ENCODE measurements at regions not wholly inside any gene's neighbourhood (a gene's known extent, or its start where the extent isn't known, plus 50 kb on each side); places are given as distances from the start of the nearest gene placed in this dataset.

DNA sequence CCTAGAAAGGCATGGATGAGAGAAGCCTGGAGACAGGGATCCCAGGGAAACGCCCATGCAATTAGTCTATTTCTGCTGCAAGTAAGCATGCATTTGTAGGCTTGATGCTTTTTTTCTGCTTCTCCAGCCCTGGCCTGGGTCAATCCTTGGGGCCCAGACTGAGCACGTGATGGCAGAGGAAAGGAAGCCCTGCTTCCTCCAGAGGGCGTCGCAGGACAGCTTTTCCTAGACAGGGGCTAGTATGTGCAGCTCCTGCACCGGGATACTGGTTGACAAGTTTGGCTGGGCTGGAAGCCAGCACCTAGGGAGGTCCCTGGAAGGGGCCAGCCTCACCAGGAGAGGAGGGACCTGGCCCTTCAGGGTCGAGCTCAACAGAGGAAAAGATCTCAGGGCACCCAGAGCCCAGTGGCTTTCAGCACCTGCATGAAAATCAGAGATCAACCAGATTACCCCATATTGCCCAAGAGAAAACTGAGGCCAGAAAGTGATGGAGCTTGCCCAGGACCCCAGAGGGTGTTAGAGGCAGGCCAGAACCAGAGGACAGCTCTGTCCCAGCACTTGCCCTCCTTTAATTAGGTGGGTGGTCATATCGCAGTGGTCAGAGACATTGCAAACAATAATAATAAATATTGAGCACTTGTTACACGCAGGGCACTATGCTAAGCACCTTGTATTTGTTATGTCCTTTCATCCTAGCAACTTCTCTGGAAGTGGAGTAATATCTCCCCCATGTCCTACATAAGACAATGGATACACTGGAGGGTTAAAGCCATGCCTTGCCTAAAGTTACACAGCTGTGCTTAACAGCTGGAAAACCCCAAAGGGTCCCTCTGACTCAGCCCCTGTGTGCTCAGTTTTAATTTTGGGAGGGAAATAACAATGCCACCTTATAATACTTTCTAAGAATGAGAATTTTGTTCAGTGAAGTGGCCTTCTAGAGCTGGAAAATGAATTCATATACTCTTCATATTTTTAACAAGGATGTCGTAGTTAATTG lies 67.1 kb downstream of the KLF4 start:
- ChIA-PET CTCF (interaction anchor here (0.5 to 5.2 kb wide), 25 partner anchors 13 to 1454 kb away, joined by 3 to 88 read pairs (median 4); no protein-coding TSS in a partner anchor), POLR2A (interaction anchor here (0.5 to 0.6 kb wide), 2 partner anchors 107 to 1156 kb away, joined by 3 to 9 read pairs; no protein-coding TSS in a partner anchor)
- Mint-ChIP-seq H3K4me3 (no peak overlapping the region), H3K27me3 (ENCODE audit: low read depth) (peaks cover 19% of the 10 kb centered on the region), H3K36me3 (no peaks in the 10 kb centered on the region), H3K9me3 (0 out of 2 replicates have a peak, but pooled peaks cover 3% of the 10 kb centered on the region), H3K4me1 (peaks cover 5% of the 10 kb centered on the region), H3K27ac (no peak overlapping the region)
- ATAC-seq (peak; percentile 92), DNase-seq (ENCODE audit: low spot score) (peak; percentile 89)
- TF ChIP-seq NFYB (CRISPR knock-in tag; conservative IDR thresholded peaks at IDR 0.05; ENCODE audit: low read depth) (no peak), ETV6 (CRISPR knock-in tag; IDR thresholded peaks at IDR 0.05) (peak; percentile 73; the same call in 1 of the 2 replicates), CREB1 (CRISPR knock-in tag; IDR thresholded peaks at IDR 0.05) (no peak)
- TF ChIP-seq, protein P1, sequence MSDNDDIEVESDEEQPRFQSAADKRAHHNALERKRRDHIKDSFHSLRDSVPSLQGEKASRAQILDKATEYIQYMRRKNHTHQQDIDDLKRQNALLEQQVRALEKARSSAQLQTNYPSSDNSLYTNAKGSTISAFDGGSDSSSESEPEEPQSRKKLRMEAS (CRISPR knock-in tag; IDR thresholded peaks at IDR 0.05), result peak; percentile 64
- TF ChIP-seq, protein P2, sequence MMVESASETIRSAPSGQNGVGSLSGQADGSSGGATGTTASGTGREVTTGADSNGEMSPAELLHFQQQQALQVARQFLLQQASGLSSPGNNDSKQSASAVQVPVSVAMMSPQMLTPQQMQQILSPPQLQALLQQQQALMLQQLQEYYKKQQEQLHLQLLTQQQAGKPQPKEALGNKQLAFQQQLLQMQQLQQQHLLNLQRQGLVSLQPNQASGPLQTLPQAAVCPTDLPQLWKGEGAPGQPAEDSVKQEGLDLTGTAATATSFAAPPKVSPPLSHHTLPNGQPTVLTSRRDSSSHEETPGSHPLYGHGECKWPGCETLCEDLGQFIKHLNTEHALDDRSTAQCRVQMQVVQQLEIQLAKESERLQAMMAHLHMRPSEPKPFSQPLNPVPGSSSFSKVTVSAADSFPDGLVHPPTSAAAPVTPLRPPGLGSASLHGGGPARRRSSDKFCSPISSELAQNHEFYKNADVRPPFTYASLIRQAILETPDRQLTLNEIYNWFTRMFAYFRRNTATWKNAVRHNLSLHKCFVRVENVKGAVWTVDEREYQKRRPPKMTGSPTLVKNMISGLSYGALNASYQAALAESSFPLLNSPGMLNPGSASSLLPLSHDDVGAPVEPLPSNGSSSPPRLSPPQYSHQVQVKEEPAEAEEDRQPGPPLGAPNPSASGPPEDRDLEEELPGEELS (CRISPR knock-in tag; IDR thresholded peaks at IDR 0.05), result no peak
- TF ChIP-seq, protein P3, sequence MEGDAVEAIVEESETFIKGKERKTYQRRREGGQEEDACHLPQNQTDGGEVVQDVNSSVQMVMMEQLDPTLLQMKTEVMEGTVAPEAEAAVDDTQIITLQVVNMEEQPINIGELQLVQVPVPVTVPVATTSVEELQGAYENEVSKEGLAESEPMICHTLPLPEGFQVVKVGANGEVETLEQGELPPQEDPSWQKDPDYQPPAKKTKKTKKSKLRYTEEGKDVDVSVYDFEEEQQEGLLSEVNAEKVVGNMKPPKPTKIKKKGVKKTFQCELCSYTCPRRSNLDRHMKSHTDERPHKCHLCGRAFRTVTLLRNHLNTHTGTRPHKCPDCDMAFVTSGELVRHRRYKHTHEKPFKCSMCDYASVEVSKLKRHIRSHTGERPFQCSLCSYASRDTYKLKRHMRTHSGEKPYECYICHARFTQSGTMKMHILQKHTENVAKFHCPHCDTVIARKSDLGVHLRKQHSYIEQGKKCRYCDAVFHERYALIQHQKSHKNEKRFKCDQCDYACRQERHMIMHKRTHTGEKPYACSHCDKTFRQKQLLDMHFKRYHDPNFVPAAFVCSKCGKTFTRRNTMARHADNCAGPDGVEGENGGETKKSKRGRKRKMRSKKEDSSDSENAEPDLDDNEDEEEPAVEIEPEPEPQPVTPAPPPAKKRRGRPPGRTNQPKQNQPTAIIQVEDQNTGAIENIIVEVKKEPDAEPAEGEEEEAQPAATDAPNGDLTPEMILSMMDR (IDR thresholded peaks at IDR 0.05), result peak; percentile 65
- TF ChIP-seq, protein P4, sequence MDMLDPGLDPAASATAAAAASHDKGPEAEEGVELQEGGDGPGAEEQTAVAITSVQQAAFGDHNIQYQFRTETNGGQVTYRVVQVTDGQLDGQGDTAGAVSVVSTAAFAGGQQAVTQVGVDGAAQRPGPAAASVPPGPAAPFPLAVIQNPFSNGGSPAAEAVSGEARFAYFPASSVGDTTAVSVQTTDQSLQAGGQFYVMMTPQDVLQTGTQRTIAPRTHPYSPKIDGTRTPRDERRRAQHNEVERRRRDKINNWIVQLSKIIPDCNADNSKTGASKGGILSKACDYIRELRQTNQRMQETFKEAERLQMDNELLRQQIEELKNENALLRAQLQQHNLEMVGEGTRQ (CRISPR knock-in tag; IDR thresholded peaks at IDR 0.05), result peak; percentile 93
- TF ChIP-seq, protein P5, sequence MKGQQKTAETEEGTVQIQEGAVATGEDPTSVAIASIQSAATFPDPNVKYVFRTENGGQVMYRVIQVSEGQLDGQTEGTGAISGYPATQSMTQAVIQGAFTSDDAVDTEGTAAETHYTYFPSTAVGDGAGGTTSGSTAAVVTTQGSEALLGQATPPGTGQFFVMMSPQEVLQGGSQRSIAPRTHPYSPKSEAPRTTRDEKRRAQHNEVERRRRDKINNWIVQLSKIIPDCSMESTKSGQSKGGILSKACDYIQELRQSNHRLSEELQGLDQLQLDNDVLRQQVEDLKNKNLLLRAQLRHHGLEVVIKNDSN (CRISPR knock-in tag; IDR thresholded peaks at IDR 0.05), result peak; percentile 93

DNA sequence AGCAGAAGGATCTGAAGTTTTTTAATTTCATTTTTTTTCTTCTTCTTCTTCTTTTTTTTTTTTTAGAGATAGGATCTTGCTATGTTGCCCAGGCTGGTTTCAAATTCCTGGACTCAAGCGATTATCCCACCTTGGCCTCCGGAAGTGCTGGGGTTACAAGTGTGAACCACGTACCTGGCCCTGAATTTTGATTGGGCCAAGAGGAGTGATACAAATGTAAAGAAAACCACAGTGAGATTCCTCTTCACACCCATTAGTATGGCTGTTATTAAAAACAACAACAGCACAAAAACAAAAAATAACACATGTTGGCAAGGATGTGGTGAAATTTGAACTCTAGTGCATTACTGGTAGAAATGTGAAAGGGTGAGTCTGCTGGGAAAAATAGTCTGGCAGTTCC lies 79.1 kb downstream of the KLF4 start:
- Mint-ChIP-seq H3K27me3 (ENCODE audit: low read depth) (no peaks in the 10 kb centered on the region), H3K9me3 (no peaks in the 10 kb centered on the region), H3K4me3 (no peak overlapping the region), H3K36me3 (no peaks in the 10 kb centered on the region), H3K4me1 (no peaks in the 10 kb centered on the region), H3K27ac (no peak overlapping the region)
- POLR2A ChIA-PET, result no interaction called here
- CTCF ChIA-PET, result no interaction called here
- ATAC-seq, result no peak
- no peak for DNase-seq (ENCODE audit: low spot score)
- TF ChIP-seq ZNF219 (CRISPR knock-in tag; IDR thresholded peaks at IDR 0.05; ENCODE audit: borderline replicate concordance), result no peak
- TF ChIP-seq GTF2I (CRISPR knock-in tag; conservative IDR thresholded peaks at IDR 0.05), result no peak
- TF ChIP-seq FOXK1 (CRISPR knock-in tag; IDR thresholded peaks at IDR 0.05), result no peak
- TF ChIP-seq ZNF416 (CRISPR knock-in tag; IDR thresholded peaks at IDR 0.05), result no peak
- TF ChIP-seq MXD4 (CRISPR knock-in tag; IDR thresholded peaks at IDR 0.05; ENCODE audit: borderline replicate concordance), result no peak
- no peak for TF ChIP-seq HMGA2 (CRISPR knock-in tag; IDR thresholded peaks at IDR 0.05)
- TF ChIP-seq, protein P6, sequence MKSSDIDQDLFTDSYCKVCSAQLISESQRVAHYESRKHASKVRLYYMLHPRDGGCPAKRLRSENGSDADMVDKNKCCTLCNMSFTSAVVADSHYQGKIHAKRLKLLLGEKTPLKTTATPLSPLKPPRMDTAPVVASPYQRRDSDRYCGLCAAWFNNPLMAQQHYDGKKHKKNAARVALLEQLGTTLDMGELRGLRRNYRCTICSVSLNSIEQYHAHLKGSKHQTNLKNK (CRISPR knock-in tag; IDR thresholded peaks at IDR 0.05), result no peak
- TF ChIP-seq, protein P7, sequence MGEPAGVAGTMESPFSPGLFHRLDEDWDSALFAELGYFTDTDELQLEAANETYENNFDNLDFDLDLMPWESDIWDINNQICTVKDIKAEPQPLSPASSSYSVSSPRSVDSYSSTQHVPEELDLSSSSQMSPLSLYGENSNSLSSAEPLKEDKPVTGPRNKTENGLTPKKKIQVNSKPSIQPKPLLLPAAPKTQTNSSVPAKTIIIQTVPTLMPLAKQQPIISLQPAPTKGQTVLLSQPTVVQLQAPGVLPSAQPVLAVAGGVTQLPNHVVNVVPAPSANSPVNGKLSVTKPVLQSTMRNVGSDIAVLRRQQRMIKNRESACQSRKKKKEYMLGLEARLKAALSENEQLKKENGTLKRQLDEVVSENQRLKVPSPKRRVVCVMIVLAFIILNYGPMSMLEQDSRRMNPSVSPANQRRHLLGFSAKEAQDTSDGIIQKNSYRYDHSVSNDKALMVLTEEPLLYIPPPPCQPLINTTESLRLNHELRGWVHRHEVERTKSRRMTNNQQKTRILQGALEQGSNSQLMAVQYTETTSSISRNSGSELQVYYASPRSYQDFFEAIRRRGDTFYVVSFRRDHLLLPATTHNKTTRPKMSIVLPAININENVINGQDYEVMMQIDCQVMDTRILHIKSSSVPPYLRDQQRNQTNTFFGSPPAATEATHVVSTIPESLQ (CRISPR knock-in tag; IDR thresholded peaks at IDR 0.05), result no peak
- TF ChIP-seq, protein P8, sequence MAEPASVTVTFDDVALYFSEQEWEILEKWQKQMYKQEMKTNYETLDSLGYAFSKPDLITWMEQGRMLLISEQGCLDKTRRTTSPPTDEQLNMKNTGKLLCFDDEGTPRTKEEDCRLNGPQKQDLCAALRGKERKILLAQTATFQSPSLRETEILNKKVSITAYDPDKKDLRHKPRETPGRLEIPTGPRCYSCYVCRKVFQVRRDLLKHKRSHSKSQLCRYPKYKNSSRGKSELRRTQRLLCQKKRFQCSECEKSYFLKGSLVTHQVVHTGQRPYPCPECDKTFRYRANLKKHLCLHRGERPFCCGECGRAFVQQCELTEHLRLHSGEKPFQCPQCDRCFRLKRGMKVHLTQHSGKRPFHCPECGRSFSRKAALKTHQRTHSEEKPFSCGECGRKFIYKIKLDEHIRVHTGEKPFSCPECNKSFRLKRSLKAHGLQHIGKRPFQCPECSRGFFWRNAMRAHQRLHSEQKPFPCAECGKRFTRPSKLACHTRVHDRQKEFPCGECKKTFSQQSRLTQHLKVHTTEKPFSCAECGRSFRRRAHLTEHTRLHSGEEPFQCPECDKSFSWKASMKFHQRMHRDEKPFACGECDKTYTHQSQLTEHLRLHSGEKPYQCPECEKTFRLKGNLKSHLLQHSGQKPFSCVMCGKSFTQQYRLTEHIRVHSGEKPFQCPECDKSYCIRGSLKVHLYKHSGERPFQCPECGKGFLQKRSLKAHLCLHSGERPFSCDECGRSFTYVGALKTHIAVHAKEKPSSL (CRISPR knock-in tag; conservative IDR thresholded peaks at IDR 0.05), result no peak
- TF ChIP-seq, protein P9, sequence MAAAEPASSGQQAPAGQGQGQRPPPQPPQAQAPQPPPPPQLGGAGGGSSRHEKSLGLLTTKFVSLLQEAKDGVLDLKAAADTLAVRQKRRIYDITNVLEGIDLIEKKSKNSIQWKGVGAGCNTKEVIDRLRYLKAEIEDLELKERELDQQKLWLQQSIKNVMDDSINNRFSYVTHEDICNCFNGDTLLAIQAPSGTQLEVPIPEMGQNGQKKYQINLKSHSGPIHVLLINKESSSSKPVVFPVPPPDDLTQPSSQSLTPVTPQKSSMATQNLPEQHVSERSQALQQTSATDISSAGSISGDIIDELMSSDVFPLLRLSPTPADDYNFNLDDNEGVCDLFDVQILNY (CRISPR knock-in tag; IDR thresholded peaks at IDR 0.05), result no peak
- no peak for TF ChIP-seq NFE2L1 (CRISPR knock-in tag; IDR thresholded peaks at IDR 0.05)
- TF ChIP-seq JAZF1 (CRISPR knock-in tag; IDR thresholded peaks at IDR 0.05), result no peak

All from WTC11 (cell line).